AG04449 (cell line): ENCODE measurements at regions not wholly inside any gene's neighbourhood (a gene's known extent, or its start where the extent isn't known, plus 50 kb on each side); places are given as distances from the start of the nearest gene placed in this dataset.

Experiments
- CTCF ChIA-PET: fragments of 350-600 bp; formaldehyde crosslinking; extraction: SDS; loops from one replicate; lab custom pipeline; 2021; ENCODE audit warnings: antibody characterized with exemption; lab: Yijun Ruan, JAX
- POLR2A ChIA-PET: fragments of 400-600, 350-600 bp; formaldehyde crosslinking; extraction: SDS; loops from one replicate; lab custom pipeline; 2020; ENCODE audit warnings: antibody characterized with exemption, inconsistent platforms; lab: Yijun Ruan, JAX
- DNase-seq: peaks from one replicate; pipeline ENCODE4 v3.0.0-alpha.2; 2010; ENCODE audit warnings: low read depth, low spot score
- H3K4me3 ChIP-seq: 2 replicates; pipeline ENCODE4 v1.5.1; 2011; ENCODE audit warnings: low read depth, mild to moderate bottlenecking, control low read depth, low read length
- TF ChIP-seq, protein P1 (sequence below): IDR thresholded peaks from one replicate; pipeline ENCODE4 v1.5.1; 2011; ENCODE audit warnings: mild to moderate bottlenecking, moderate library complexity, low read length, control low read depth, inconsistent platforms; ENCODE audit not compliant: insufficient read depth; ENCODE audit errors: missing control alignments

DNA sequence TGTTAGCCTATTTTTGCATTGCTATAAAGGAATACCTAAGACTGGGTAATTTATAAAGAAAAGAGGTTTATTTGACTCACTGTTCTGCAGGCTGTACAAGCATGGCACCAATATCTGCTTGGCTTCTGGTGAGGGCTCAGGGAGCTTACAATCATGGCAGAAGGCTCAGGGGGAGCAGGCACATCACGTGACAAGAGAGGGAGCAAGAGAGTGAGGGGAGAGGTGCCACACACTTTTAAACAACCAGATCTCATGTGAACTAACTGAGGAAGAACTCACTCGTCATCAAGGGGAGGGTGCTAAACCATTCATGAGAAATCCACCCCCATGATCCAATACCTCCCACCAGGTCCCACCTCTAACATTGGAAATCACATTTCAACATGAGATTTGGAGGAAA, 73.9 kb upstream of the ADCY1 start:
- CTCF ChIA-PET, result no interaction called here
- POLR2A ChIA-PET, result no interaction called here
- TF ChIP-seq, protein P1, sequence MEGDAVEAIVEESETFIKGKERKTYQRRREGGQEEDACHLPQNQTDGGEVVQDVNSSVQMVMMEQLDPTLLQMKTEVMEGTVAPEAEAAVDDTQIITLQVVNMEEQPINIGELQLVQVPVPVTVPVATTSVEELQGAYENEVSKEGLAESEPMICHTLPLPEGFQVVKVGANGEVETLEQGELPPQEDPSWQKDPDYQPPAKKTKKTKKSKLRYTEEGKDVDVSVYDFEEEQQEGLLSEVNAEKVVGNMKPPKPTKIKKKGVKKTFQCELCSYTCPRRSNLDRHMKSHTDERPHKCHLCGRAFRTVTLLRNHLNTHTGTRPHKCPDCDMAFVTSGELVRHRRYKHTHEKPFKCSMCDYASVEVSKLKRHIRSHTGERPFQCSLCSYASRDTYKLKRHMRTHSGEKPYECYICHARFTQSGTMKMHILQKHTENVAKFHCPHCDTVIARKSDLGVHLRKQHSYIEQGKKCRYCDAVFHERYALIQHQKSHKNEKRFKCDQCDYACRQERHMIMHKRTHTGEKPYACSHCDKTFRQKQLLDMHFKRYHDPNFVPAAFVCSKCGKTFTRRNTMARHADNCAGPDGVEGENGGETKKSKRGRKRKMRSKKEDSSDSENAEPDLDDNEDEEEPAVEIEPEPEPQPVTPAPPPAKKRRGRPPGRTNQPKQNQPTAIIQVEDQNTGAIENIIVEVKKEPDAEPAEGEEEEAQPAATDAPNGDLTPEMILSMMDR, result no peak

DNA sequence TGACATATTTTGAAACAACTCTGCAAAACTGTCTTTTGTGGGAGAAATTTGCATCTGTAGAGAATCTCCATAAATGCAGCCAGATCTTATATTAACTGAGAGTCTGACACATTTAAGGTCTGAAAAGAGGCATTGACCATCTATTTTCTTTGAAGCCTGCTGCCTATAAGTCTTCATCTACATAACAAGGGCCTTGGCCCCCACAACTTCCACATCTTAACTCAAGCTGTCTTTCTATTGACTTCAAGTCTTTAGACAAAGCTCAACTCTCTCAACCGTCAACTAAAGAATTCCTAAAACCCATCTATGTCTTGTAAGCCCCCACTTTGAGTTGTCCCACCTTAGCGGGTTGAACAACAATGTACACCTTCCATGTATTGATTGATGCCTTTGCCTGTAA, 72.4 kb upstream of the ADCY1 start:
- ChIA-PET POLR2A (no interaction called here), CTCF (no interaction called here)
- TF ChIP-seq, protein P1, result no peak
- DNase-seq, result no peak
- H3K4me3 ChIP-seq, result no peak overlapping the region

More for the DNA sequence above, 73.9 kb upstream of the ADCY1 start:
- no peak overlapping the region for H3K4me3 ChIP-seq
- DNase-seq, result no peak

DNA sequence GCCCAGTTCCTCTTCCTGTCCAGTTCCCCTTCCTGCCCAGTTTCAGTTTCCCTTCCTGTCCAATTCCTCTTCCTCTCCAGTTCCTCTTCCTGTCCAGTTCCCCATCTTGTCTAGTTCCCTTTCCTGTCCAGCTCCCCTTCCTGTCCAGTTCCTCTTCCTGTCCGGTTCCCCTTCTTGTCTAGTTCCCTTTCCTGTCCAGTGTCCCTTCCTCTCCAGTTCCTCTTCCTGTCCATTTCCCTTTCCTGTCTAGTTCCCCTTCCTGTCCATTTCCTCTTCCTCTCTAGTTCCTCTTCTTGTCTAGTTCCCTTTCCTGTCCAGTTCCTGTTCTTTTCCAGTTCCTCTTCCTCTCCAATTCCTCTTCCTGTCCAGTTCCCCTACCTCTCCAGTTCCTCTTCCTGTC, 68.1 kb upstream of the ADCY1 start:
- ChIA-PET CTCF (no interaction called here), POLR2A (no interaction called here)
- no peak for DNase-seq
- no peak overlapping the region for H3K4me3 ChIP-seq
- TF ChIP-seq, protein P1, result no peak

DNA sequence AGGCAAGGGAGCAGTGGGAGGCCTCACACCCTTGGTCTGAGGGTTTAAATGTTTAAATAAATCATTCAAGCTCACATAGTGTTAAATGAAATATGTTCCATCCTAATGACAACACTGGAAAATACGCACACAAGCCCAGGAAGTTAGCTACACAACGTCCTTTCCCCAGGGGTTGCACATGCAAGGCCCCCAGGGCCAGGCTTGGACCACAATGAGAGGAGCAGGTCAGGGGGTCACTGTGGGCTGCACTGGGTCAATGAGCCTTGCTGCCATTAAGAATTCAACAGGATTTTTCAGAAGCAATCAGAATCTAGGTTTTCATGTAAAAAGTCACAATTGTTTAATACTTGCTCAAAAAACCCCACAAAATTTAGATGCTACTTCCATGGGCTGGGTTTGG, 64.9 kb upstream of the ADCY1 start:
- no peak for DNase-seq
- no peak overlapping the region for H3K4me3 ChIP-seq
- ChIA-PET POLR2A (no interaction called here), CTCF (no interaction called here)
- TF ChIP-seq, protein P1, result no peak

DNA sequence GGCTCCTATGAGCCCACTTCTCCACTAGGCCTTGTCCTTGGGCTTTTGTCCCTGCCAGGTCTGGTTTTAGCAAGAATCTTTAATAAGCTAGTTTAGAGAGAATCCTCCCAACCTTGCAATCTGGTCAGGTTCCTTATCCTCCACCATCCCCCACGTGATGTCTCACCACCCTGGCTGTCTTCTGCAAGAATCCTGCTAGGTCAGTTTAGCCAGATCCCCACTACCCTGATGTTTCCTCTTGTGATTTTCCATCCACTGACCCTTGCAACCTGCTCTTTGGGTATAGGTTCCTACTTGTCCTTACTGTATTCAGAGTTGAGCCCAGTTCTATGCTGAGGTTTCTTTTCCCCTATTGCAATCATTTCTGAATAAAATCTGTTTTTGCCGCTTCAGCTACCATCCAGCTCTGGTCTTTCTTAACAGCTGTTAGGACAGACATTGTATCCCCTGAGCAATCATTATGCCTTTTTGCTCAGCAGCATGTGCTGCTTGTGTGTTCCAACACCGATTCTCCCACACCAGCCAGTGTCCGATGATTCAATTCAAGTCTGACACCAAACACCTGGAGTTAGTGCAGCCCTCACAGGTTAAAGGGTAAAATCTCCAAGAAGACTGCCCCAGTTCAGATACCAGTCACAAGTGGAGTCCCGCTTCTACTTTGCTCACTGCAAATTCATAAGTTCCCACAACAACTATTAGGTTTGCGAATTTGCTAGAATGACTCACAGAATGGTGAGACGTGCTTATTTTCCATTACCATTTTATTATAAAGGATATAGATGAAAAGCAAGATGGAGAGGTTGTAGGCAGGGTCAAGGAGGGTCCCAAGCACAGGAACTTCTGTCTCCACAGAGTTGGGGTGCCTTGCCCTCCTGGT, 62.2 kb upstream of the ADCY1 start:
- ChIA-PET POLR2A (no interaction called here), CTCF (no interaction called here)
- TF ChIP-seq, protein P1, result no peak

DNA sequence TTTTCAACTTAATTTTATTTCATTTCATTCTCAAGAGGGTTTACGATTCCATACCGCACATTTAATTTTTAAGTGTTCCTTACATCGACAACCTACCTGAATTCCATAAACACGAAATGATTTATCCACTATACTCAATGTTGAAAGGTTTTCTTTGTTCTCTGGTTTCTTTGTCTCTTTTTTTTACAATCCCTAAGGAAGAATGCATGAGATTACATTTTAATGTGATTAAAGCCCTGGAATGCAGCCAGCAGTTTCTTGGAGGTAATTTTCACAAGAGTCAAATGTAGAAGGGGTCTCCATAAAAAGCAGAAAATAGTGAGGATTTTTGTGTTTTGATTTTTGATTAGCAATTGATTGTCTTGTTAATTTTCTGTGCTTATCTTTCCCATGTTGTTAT, 59.2 kb upstream of the ADCY1 start:
- no peak overlapping the region for H3K4me3 ChIP-seq
- no peak for DNase-seq
- CTCF ChIA-PET, result no interaction called here
- TF ChIP-seq, protein P1, result no peak
- POLR2A ChIA-PET, result no interaction called here

More for the DNA sequence above, 62.2 kb upstream of the ADCY1 start:
- DNase-seq, result no peak
- no peak overlapping the region for H3K4me3 ChIP-seq
